SK-N-SH (cell line): ENCODE measurements at regions not wholly inside any gene's neighbourhood (a gene's known extent, or its start where the extent isn't known, plus 50 kb on each side); places are given as distances from the start of the nearest gene placed in this dataset.

Source experiments
- CTCF ChIA-PET: fragments of 300-600, 350-600 bp; formaldehyde crosslinking; extraction: SDS; loops from one replicate; lab custom pipeline; 2021; lab: Yijun Ruan, JAX
- POLR2A ChIA-PET: fragments of 350-600 bp; sonication (Branson Sonifier 250); formaldehyde crosslinking; extraction: SDS; loops from one replicate; lab custom pipeline; 2020; ENCODE audit warnings: antibody characterized with exemption, inconsistent platforms; lab: Yijun Ruan, JAX
- DNase-seq: peaks from one replicate; pipeline ENCODE4 v3.0.0; 2012
- H2AFZ ChIP-seq: fragments of 200-600 bp; sonication (generic); 2 replicates; pipeline ENCODE4 v1.8.1; 2016; ENCODE audit warnings: antibody characterized with exemption, mild to moderate bottlenecking, low read depth
- H3F3A ChIP-seq: fragments of 200-600 bp; sonication (generic); replicated peaks from 2 replicates; pipeline ENCODE3; 2016; ENCODE audit warnings: antibody characterized with exemption, mild to moderate bottlenecking; ENCODE audit not compliant: insufficient read depth
- H3K27ac ChIP-seq, 2 experiments: fragments of 200-500 bp in 1 of 2; fragments of 200-600 bp in 1 of 2; sonication (Bioruptor generic) in 1 of 2; sonication (generic), shearing (Covaris generic) in 1 of 2; 2 replicates each; pipeline versions ENCODE4 v1.5.1 to v1.6.1; 2014 to 2016; ENCODE audit warnings: low read depth in 2 of 2, inconsistent platforms in 1 of 2, low read length in 1 of 2, mild to moderate bottlenecking in 1 of 2, mixed read lengths in 1 of 2
- H3K27me3 ChIP-seq: fragments of 200-600 bp; sonication (generic), shearing (Covaris generic); 2 replicates; pipeline ENCODE4 v1.6.1; 2016; ENCODE audit warnings: mixed run types; ENCODE audit not compliant: insufficient read depth
- H3K36me3 ChIP-seq, 2 experiments: fragments of 200-500 bp in 1 of 2; fragments of 200-600 bp in 1 of 2; sonication (Bioruptor generic) in 1 of 2; sonication (generic) in 1 of 2; replicated peaks in 1 of 2; 2 replicates each; pipeline versions ENCODE3 to v1.5.1; 2014 to 2016; ENCODE audit warnings: low read length in 1 of 2, mild to moderate bottlenecking in 1 of 2; ENCODE audit not compliant: insufficient read depth in 2 of 2, control insufficient read depth in 1 of 2
- H3K4me1 ChIP-seq, 2 experiments: fragments of 200-500 bp in 1 of 2; fragments of 200-600 bp in 1 of 2; sonication (Bioruptor generic) in 1 of 2; sonication (generic), shearing (Covaris generic) in 1 of 2; 2 replicates each; pipeline versions ENCODE4 v1.5.1 to v1.6.1; 2014 to 2016; ENCODE audit warnings: low read depth in 1 of 2, low read length in 1 of 2, mixed run types in 1 of 2; ENCODE audit not compliant: insufficient read depth in 2 of 2, control insufficient read depth in 1 of 2
- H3K4me2 ChIP-seq: fragments of 200-600 bp; sonication (generic), shearing (Covaris generic); 2 replicates; pipeline ENCODE4 v1.6.1; 2017; ENCODE audit warnings: mixed run types
- H3K4me3 ChIP-seq, 2 experiments: fragments of 200-500 bp in 1 of 2; fragments of 200-600 bp in 1 of 2; sonication (Bioruptor generic) in 1 of 2; sonication (generic), shearing (Covaris generic) in 1 of 2; 2 replicates each; pipeline versions ENCODE4 v1.5.1 to v1.8.1; 2014 to 2016; ENCODE audit warnings: low read depth in 2 of 2, inconsistent platforms in 1 of 2, low read length in 1 of 2, mild to moderate bottlenecking in 1 of 2, mixed read lengths in 1 of 2, moderate library complexity in 1 of 2
- H3K79me2 ChIP-seq: fragments of 200-600 bp; sonication (generic); 2 replicates; pipeline ENCODE4 v1.8.1; 2017; ENCODE audit warnings: mild to moderate bottlenecking; ENCODE audit not compliant: insufficient read depth
- H3K9ac ChIP-seq: fragments of 200-600 bp; sonication (generic); 2 replicates; pipeline ENCODE4 v1.6.1; 2017; ENCODE audit warnings: mixed run types
- H3K9me2 ChIP-seq: fragments of 200-600 bp; sonication (generic); 2 replicates; pipeline ENCODE4 v1.6.1; 2017; ENCODE audit warnings: mixed run types
- H3K9me3 ChIP-seq: fragments of 200-600 bp; sonication (generic); 2 replicates; pipeline ENCODE4 v1.6.1; 2017; ENCODE audit warnings: mixed run types, mild to moderate bottlenecking, moderate library complexity
- H4K20me1 ChIP-seq: fragments of 200-600 bp; sonication (generic); 2 replicates; pipeline ENCODE4 v1.6.1; 2017; ENCODE audit warnings: mild to moderate bottlenecking, mixed run types; ENCODE audit not compliant: insufficient read depth
- EP300 ChIP-seq, 2 experiments: IDR thresholded peaks; 2 replicates each; pipeline versions ENCODE4 v1.4.0 to v1.6.1; 2012; ENCODE audit warnings: borderline replicate concordance in 1 of 2, low read depth in 1 of 2, low read length in 1 of 2
- EZH2phosphoT487 ChIP-seq: fragments of 200-600 bp; sonication (generic); IDR thresholded peaks from 2 replicates; pipeline ENCODE4 v1.6.1; 2017; ENCODE audit warnings: low read depth, mixed run types, mild to moderate bottlenecking, antibody characterized with exemption, moderate library complexity, borderline replicate concordance
- FOXJ3 ChIP-seq: sonication (generic); formaldehyde crosslinking; IDR thresholded peaks from 2 replicates; pipeline ENCODE4 v1.5.1; 2020; ENCODE audit warnings: mild to moderate bottlenecking, missing genetic modification reagents
- JUND ChIP-seq: IDR thresholded peaks from 2 replicates; pipeline ENCODE4 v1.4.0; 2012
- NFIC ChIP-seq: IDR thresholded peaks from 2 replicates; pipeline ENCODE4 v1.4.0; 2012; ENCODE audit warnings: borderline replicate concordance
- NRF1 ChIP-seq: IDR thresholded peaks from 2 replicates; pipeline ENCODE4 v1.6.1; 2012; ENCODE audit warnings: low read depth, mild to moderate bottlenecking, low read length
- POLR2AphosphoS5 ChIP-seq: IDR thresholded peaks from 2 replicates; pipeline ENCODE4 v1.6.1; 2012; ENCODE audit warnings: low read depth, low read length
- RAD21 ChIP-seq: IDR thresholded peaks from 2 replicates; pipeline ENCODE4 v1.6.1; 2012; ENCODE audit warnings: mild to moderate bottlenecking, low read length
- YY1 ChIP-seq: IDR thresholded peaks from 2 replicates; pipeline ENCODE4 v1.4.0; 2012; ENCODE audit warnings: low read depth, mild to moderate bottlenecking
- WGBS: methylation state at CpG from one replicate; pipeline ENCODE4 v1.1.6; 2017; ENCODE audit warnings: low lambda C conversion rate; 5-methylcytosine and 5-hydroxymethylcytosine counted together
- TF ChIP-seq, protein P1 (sequence below): IDR thresholded peaks from 2 replicates; pipeline ENCODE4 v1.4.0; 2012; ENCODE audit warnings: low read depth, borderline replicate concordance
- TF ChIP-seq, protein P2 (sequence below): fragments of 150-350 bp; IDR thresholded peaks from 2 replicates; pipeline ENCODE4 v1.6.1; 2016; ENCODE audit warnings: mild to moderate bottlenecking, low read depth, low read length

DNA sequence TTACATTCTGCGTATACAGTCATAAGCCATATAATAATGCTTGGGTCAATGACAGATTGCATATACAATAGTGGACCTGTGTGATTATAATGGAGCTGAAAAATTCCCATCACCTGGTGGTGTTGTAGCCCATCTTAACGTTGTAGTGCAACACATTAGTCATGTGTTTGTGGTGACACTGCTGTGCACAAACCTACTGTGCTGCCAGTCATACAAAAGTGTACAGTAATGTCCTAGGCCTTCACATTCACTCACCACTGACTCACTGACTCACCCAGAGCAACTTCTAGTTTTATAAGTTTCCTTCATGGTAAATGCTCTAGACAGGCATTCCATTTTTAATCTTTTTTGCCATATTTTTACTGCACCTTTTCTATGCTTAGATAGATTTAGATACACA, 194.8 kb upstream of the SEL1L start:
- no peaks in the 10 kb centered on the region for H3K36me3 ChIP-seq
- H3K4me1 ChIP-seq, result no peaks in the 10 kb centered on the region
- H3K4me3 ChIP-seq, result no peak overlapping the region
- CTCF ChIA-PET, result interaction anchor here (1.7 kb wide), 1 partner anchor 18 kb away, joined by 5 read pairs; no protein-coding TSS in a partner anchor
- no peaks in the 10 kb centered on the region for H3K9me3 ChIP-seq
- TF ChIP-seq RAD21, result no peak
- no peak for TF ChIP-seq NRF1
- TF ChIP-seq, protein P1, sequence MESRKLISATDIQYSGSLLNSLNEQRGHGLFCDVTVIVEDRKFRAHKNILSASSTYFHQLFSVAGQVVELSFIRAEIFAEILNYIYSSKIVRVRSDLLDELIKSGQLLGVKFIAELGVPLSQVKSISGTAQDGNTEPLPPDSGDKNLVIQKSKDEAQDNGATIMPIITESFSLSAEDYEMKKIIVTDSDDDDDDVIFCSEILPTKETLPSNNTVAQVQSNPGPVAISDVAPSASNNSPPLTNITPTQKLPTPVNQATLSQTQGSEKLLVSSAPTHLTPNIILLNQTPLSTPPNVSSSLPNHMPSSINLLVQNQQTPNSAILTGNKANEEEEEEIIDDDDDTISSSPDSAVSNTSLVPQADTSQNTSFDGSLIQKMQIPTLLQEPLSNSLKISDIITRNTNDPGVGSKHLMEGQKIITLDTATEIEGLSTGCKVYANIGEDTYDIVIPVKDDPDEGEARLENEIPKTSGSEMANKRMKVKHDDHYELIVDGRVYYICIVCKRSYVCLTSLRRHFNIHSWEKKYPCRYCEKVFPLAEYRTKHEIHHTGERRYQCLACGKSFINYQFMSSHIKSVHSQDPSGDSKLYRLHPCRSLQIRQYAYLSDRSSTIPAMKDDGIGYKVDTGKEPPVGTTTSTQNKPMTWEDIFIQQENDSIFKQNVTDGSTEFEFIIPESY, result no peak
- 0% methylated on average over 2 of the region's 2 CpGs for WGBS
- POLR2A ChIA-PET, result no interaction called here
- H3K4me2 ChIP-seq, result no peak overlapping the region
- no peak overlapping the region for H3K27ac ChIP-seq
- no peak overlapping the region for H2AFZ ChIP-seq
- no peaks in the 10 kb centered on the region for H3K27me3 ChIP-seq
- no peaks in the 10 kb centered on the region for H3K79me2 ChIP-seq
- no peak for DNase-seq
- H3K9ac ChIP-seq, result no peak overlapping the region
- H3K9me2 ChIP-seq, result no peaks in the 10 kb centered on the region
- H4K20me1 ChIP-seq, result no peaks in the 10 kb centered on the region
- no peaks in the 10 kb centered on the region for H3F3A ChIP-seq

DNA sequence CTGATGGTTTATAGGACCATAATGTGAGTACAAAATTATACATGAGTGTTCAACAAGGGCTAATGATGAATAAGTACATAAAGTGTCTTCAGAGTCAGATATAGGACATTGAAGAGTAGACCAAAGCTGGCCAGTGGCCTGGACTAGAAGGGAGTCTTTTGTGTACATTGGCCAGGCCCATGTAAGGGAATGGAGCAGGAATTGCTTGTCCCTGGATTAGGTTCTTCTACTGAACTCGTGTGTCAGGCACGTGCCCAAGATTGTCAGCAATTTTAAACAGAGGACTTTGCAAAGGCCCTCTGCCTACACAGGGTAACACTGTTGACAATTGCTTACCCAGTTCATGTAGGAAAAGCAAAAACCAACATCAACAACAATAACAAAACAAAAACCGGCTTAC, 196.0 kb upstream of the SEL1L start:
- H3K27me3 ChIP-seq, result no peaks in the 10 kb centered on the region
- no peak overlapping the region for H3K4me3 ChIP-seq
- H2AFZ ChIP-seq, result no peak overlapping the region
- no peaks in the 10 kb centered on the region for H3K79me2 ChIP-seq
- no peak for DNase-seq
- no peak overlapping the region for H3K4me2 ChIP-seq
- H3K4me1 ChIP-seq, result no peaks in the 10 kb centered on the region
- TF ChIP-seq NFIC (no peak), EZH2phosphoT487 (no peak), POLR2AphosphoS5 (no peak), FOXJ3 (CRISPR knock-in tag) (no peak)
- TF ChIP-seq, protein P2, sequence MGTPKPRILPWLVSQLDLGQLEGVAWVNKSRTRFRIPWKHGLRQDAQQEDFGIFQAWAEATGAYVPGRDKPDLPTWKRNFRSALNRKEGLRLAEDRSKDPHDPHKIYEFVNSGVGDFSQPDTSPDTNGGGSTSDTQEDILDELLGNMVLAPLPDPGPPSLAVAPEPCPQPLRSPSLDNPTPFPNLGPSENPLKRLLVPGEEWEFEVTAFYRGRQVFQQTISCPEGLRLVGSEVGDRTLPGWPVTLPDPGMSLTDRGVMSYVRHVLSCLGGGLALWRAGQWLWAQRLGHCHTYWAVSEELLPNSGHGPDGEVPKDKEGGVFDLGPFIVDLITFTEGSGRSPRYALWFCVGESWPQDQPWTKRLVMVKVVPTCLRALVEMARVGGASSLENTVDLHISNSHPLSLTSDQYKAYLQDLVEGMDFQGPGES, result no peak
- ChIA-PET CTCF (interaction anchor here (0.9 kb wide), 1 partner anchor 19 kb away, joined by 4 read pairs; no protein-coding TSS in a partner anchor), POLR2A (no interaction called here)
- H3K27ac ChIP-seq, result no peak overlapping the region
- no peaks in the 10 kb centered on the region for H3K9me3 ChIP-seq
- no peaks in the 10 kb centered on the region for H3K9me2 ChIP-seq
- 22% methylated on average over 3 of the region's 3 CpGs for WGBS
- H3F3A ChIP-seq, result no peaks in the 10 kb centered on the region
- H3K36me3 ChIP-seq, result no peaks in the 10 kb centered on the region
- H4K20me1 ChIP-seq, result no peaks in the 10 kb centered on the region
- no peak overlapping the region for H3K9ac ChIP-seq

- TF ChIP-seq YY1, result no peak
- no peak for TF ChIP-seq EP300 (IDR thresholded peaks at IDR 0.05; ENCODE audit: borderline replicate concordance in 1 of 2, low read depth in 1 of 2, low read length in 1 of 2)
- no peak for TF ChIP-seq JUND
- TF ChIP-seq RAD21, result no peak
- Histone ChIP-seq H3K27me3 (no peaks in the 10 kb centered on the region), H3K9me3 (no peaks in the 10 kb centered on the region), H3K4me3 (no peak overlapping the region), H2AFZ (no peak overlapping the region), H3K36me3 (no peaks in the 10 kb centered on the region), H3K9ac (no peak overlapping the region), H4K20me1 (no peaks in the 10 kb centered on the region), H3K4me1 (no peaks in the 10 kb centered on the region), H3K79me2 (no peaks in the 10 kb centered on the region), H3K4me2 (no peak overlapping the region), H3K27ac (no peak overlapping the region), H3F3A (no peaks in the 10 kb centered on the region), H3K9me2 (no peaks in the 10 kb centered on the region)
- DNase-seq, result no peak
- POLR2A ChIA-PET, result no interaction called here
- 15% methylated on average over 2 of the region's 2 CpGs for WGBS
- CTCF ChIA-PET, result interaction anchor here (1.7 kb wide), 1 partner anchor 11 kb away, joined by 4 read pairs; no protein-coding TSS in a partner anchor
Observed at GRCh38 chr14:81737938-81738337, 204.3 kb upstream of the SEL1L start.
